ENCODE measurements at regions not wholly inside any gene's neighbourhood (a gene's known extent, or its start where the extent isn't known, plus 50 kb on each side); places are given as distances from the start of the nearest gene placed in this dataset.
"Not testable (repeated sequence)": the region's sequence is repeated elsewhere in the genome, so short reads cannot be mapped to it uniquely, and the experiment has no call there.

- DNase-seq = no peak
Observed at GRCh38 chr1:168416220-168416619, 127.6 kb downstream of the XCL2 start.

- DNase-seq = no peak
Observed at GRCh38 chr1:168414914-168415313, 128.9 kb downstream of the XCL2 start.

- no peak for DNase-seq
Observed at GRCh38 chr1:168410464-168410863, 129.8 kb downstream of the TBX19 start.

GRCh38 chr1:168408884-168409283 is 128.2 kb downstream of the TBX19 start:
- DNase-seq = no peak

GRCh38 chr1:168408539-168408865 is 127.8 kb downstream of the TBX19 start:
- no peak for DNase-seq

- no peak for DNase-seq
Observed at GRCh38 chr1:168407832-168408538, 127.3 kb downstream of the TBX19 start.

GRCh38 chr1:168405906-168406549 is 125.4 kb downstream of the TBX19 start:
- DNase-seq = no peak

GRCh38 chr1:168403140-168403539 is 122.5 kb downstream of the TBX19 start:
- no peak for DNase-seq

GRCh38 chr1:168402466-168402865 is 121.8 kb downstream of the TBX19 start:
- not testable (repeated sequence) for DNase-seq

GRCh38 chr1:168401341-168401740 is 120.7 kb downstream of the TBX19 start:
- DNase-seq = no peak

- no peak for DNase-seq
Observed at GRCh38 chr1:168400139-168400538, 119.5 kb downstream of the TBX19 start.

GRCh38 chr1:168397806-168398205 is 117.1 kb downstream of the TBX19 start:
- DNase-seq = no peak

GRCh38 chr1:168396940-168397684 is 116.4 kb downstream of the TBX19 start:
- DNase-seq = no peak

- DNase-seq = no peak
Observed at GRCh38 chr1:168396508-168396907, 115.8 kb downstream of the TBX19 start.

- DNase-seq = no peak
Observed at GRCh38 chr1:168394858-168395257, 114.2 kb downstream of the TBX19 start.

GRCh38 chr1:168392958-168393549 is 112.4 kb downstream of the TBX19 start:
- no peak for DNase-seq

- DNase-seq = no peak
Observed at GRCh38 chr1:168391851-168392681, 111.4 kb downstream of the TBX19 start.

GRCh38 chr1:168390271-168390670 is 109.6 kb downstream of the TBX19 start:
- DNase-seq = no peak

- DNase-seq = no peak
Observed at GRCh38 chr1:168387781-168388760, 107.4 kb downstream of the TBX19 start.

- peak; percentile 62 for DNase-seq
Observed at GRCh38 chr1:168386949-168387586, 106.4 kb downstream of the TBX19 start.

GRCh38 chr1:168386492-168386891 is 105.8 kb downstream of the TBX19 start:
- DNase-seq = peak; percentile 25

All from NCI-H2227 treated with DMSO at 0.1 percent for 48 hours (cell line).